ENCODE measurements at regions not wholly inside any gene's neighbourhood (a gene's known extent, or its start where the extent isn't known, plus 50 kb on each side); places are given as distances from the start of the nearest gene placed in this dataset.

DNA sequence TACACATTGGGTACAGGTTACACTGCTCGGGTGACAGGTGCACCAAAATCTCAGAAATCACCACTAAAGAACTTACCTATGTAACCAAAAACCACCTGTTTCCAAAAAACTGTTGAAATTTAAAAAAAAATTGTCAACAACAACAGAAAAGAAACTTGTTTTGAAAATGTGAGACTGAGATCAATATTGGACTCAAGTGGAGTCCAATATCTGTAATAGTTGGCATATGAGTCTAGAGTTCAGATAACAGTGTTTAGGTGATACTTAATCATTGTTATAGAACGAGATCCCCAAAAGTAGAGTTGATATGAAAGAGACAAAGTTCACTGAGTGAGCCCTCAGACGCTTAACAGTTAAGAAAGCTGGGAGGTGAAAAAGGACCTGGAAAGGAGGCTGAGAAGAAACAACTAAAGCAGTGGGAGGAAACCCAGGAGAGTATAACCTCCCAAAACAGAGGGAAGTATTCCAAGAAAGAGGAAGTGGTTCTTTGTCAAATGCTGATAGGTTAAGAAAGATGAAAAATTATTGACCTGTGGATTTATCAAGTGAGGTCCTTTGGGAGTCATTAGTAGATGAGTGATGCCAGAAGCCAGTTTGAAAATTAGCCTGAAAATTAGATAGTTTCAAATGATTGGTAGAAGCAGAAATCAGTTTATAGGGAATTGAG, 388.6 kb upstream of the DPH6 start:
- TF ChIP-seq POLR2AphosphoS5 (IDR thresholded peaks at IDR 0.05; ENCODE audit: low read depth, low read length) = no peak
- TF ChIP-seq TAF1 (IDR thresholded peaks at IDR 0.05; ENCODE audit: borderline replicate concordance, insufficient read depth, low read length) = no peak
- no peak for TF ChIP-seq SIN3A (IDR thresholded peaks at IDR 0.05; ENCODE audit: borderline replicate concordance, insufficient read depth, low read length)
- TF ChIP-seq, protein P1, sequence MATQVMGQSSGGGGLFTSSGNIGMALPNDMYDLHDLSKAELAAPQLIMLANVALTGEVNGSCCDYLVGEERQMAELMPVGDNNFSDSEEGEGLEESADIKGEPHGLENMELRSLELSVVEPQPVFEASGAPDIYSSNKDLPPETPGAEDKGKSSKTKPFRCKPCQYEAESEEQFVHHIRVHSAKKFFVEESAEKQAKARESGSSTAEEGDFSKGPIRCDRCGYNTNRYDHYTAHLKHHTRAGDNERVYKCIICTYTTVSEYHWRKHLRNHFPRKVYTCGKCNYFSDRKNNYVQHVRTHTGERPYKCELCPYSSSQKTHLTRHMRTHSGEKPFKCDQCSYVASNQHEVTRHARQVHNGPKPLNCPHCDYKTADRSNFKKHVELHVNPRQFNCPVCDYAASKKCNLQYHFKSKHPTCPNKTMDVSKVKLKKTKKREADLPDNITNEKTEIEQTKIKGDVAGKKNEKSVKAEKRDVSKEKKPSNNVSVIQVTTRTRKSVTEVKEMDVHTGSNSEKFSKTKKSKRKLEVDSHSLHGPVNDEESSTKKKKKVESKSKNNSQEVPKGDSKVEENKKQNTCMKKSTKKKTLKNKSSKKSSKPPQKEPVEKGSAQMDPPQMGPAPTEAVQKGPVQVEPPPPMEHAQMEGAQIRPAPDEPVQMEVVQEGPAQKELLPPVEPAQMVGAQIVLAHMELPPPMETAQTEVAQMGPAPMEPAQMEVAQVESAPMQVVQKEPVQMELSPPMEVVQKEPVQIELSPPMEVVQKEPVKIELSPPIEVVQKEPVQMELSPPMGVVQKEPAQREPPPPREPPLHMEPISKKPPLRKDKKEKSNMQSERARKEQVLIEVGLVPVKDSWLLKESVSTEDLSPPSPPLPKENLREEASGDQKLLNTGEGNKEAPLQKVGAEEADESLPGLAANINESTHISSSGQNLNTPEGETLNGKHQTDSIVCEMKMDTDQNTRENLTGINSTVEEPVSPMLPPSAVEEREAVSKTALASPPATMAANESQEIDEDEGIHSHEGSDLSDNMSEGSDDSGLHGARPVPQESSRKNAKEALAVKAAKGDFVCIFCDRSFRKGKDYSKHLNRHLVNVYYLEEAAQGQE (IDR thresholded peaks at IDR 0.05; ENCODE audit: insufficient read depth in 1 of 2, low read depth in 2 of 2, low read length in 2 of 2) = no peak
- no peak for TF ChIP-seq FOXP2 (optimal IDR thresholded peaks at IDR 0.05; ENCODE audit: borderline replicate concordance, extremely low read depth, extremely low read length, insufficient read depth)
